ENCODE measurements at regions not wholly inside any gene's neighbourhood (a gene's known extent, or its start where the extent isn't known, plus 50 kb on each side); places are given as distances from the start of the nearest gene placed in this dataset.

- ChIA-PET CTCF (interaction anchor here (11.9 kb wide), 1 partner anchor 60 kb away, joined by 241 read pairs; no protein-coding TSS in a partner anchor), POLR2A (no interaction called here)
- TF ChIP-seq, protein P1, sequence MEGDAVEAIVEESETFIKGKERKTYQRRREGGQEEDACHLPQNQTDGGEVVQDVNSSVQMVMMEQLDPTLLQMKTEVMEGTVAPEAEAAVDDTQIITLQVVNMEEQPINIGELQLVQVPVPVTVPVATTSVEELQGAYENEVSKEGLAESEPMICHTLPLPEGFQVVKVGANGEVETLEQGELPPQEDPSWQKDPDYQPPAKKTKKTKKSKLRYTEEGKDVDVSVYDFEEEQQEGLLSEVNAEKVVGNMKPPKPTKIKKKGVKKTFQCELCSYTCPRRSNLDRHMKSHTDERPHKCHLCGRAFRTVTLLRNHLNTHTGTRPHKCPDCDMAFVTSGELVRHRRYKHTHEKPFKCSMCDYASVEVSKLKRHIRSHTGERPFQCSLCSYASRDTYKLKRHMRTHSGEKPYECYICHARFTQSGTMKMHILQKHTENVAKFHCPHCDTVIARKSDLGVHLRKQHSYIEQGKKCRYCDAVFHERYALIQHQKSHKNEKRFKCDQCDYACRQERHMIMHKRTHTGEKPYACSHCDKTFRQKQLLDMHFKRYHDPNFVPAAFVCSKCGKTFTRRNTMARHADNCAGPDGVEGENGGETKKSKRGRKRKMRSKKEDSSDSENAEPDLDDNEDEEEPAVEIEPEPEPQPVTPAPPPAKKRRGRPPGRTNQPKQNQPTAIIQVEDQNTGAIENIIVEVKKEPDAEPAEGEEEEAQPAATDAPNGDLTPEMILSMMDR (IDR thresholded peaks at IDR 0.05; ENCODE audit: insufficient read depth, low read length, missing control alignments), result no peak
- H3K4me3 ChIP-seq (ENCODE audit: low read depth, low read length), result no peak overlapping the region
- DNase-seq (ENCODE audit: low read depth, low spot score), result no peak
Measured at GRCh38 chr17:21517538-21518293, 141.6 kb downstream of the KCNJ12 start.

DNA sequence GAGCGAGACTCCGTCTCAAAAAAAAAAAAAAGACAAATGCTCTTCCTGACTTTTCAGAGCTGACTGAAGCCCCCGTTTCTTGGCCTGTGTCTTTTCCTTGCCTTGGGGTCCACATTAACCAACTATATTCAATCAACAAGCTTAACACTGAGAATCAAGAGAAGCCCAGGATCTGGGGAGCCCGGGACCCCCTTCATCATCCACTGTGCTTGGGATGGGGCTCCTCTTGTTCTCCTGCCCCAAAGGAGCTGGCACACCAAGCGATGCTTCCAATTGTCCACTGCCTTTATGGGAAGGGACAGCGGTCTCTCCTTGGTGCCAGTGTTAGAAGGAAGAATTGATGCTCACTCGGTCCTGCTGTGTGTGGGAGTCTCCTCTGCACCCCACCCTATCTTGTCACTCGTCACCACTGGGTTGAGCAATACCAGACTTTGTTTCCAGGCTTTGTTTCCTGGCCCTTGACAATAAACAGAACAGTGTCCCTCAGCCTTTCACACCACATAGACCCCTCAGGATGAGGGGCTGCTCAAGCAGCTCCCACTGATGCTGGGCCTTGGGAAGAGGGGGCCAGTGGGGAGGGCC is 146.7 kb downstream of the KCNJ12 start:
- TF ChIP-seq, protein P1 (IDR thresholded peaks at IDR 0.05; ENCODE audit: insufficient read depth, low read length, missing control alignments), result no peak
- POLR2A ChIA-PET, result no interaction called here
- CTCF ChIA-PET, result interaction anchor here (1.0 to 8.5 kb wide), 6 partner anchors 10 to 404 kb away, joined by 3 to 72 read pairs (median 3); no protein-coding TSS in a partner anchor
- DNase-seq (ENCODE audit: low read depth, low spot score), result no peak
- no peak overlapping the region for H3K4me3 ChIP-seq (ENCODE audit: low read depth, low read length)

- TF ChIP-seq, protein P1 (IDR thresholded peaks at IDR 0.05; ENCODE audit: insufficient read depth, low read length, missing control alignments), result no peak
- no peak for DNase-seq (ENCODE audit: low read depth, low spot score)
- ChIA-PET CTCF (interaction anchor here (1.1 to 8.5 kb wide), 7 partner anchors 8 to 404 kb away, joined by 3 to 72 read pairs (median 3); no protein-coding TSS in a partner anchor), POLR2A (no interaction called here)
- no peak overlapping the region for H3K4me3 ChIP-seq (ENCODE audit: low read depth, low read length)
Measured at GRCh38 chr17:21523497-21524210, 147.5 kb downstream of the KCNJ12 start.

GRCh38 chr17:21524211-21524591 is 148.0 kb downstream of the KCNJ12 start:
- DNase-seq (ENCODE audit: low read depth, low spot score), result peak; percentile 5
- no peak overlapping the region for H3K4me3 ChIP-seq (ENCODE audit: low read depth, low read length)
- TF ChIP-seq, protein P1 (IDR thresholded peaks at IDR 0.05; ENCODE audit: insufficient read depth, low read length, missing control alignments), result no peak
- POLR2A ChIA-PET, result no interaction called here
- CTCF ChIA-PET, result interaction anchor here (1.1 to 8.5 kb wide), 6 partner anchors 8 to 405 kb away, joined by 3 to 72 read pairs (median 4); no protein-coding TSS in a partner anchor

DNA sequence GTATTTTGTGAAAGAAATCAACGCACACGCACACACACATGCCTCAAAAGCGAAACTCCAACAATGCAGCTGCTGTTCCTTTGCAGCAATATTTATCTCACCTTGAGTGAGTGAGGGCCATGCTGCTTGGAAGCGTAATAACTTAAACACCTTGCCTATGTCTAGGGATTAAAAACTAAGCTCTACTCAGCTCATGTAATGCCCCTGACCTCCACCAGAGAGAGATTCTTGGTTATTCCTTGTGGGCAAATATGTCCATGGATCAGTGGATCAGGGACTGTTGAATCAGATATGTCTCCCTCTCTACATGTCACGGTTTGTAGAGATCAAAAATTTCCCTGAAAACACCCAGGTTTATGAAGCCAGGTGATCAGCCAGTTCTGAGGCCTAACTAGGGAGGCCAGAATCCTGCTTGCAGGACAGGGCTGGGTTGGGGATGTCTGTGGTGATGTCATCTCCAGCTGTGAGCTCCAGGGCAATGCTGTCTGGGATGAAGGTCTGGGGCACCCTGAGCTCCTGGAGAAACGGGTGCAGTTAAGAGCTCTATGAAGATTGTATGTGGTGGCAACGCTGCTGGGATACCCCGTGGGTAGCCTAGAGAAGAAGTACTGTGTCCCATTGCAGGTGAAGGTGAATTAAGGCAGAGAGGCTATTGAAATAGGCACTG is 149.4 kb downstream of the KCNJ12 start:
- POLR2A ChIA-PET, result no interaction called here
- TF ChIP-seq, protein P1 (IDR thresholded peaks at IDR 0.05; ENCODE audit: insufficient read depth, low read length, missing control alignments), result no peak
- DNase-seq (ENCODE audit: low read depth, low spot score), result no peak
- CTCF ChIA-PET, result interaction anchor here (1.2 to 8.5 kb wide), 7 partner anchors 9 to 406 kb away, joined by 3 to 72 read pairs (median 4); no protein-coding TSS in a partner anchor
- no peak overlapping the region for H3K4me3 ChIP-seq (ENCODE audit: low read depth, low read length)

Measured in AG04449 (cell line).